GM23248 (cell line): ENCODE measurements at regions not wholly inside any gene's neighbourhood (a gene's known extent, or its start where the extent isn't known, plus 50 kb on each side); places are given as distances from the start of the nearest gene placed in this dataset.

Experiments
- EZH2 ChIP-seq: fragments of 200-600 bp; sonication (generic); IDR thresholded peaks from 2 replicates; pipeline ENCODE4 v1.6.1; 2018; ENCODE audit warnings: antibody characterized with exemption, mild to moderate bottlenecking; ENCODE audit not compliant: insufficient read depth, poor library complexity, severe bottlenecking
- EZH2phosphoT487 ChIP-seq: fragments of 200-600 bp; sonication (generic); IDR thresholded peaks from 2 replicates; pipeline ENCODE4 v1.6.1; 2018; ENCODE audit warnings: antibody characterized with exemption, moderate library complexity, mild to moderate bottlenecking, low read depth; ENCODE audit not compliant: insufficient read depth

- TF ChIP-seq EZH2 (no peak), EZH2phosphoT487 (no peak)
Measured at GRCh38 chr12:114555451-114555850, 128.5 kb downstream of the TBX3 start.
